ENCODE measurements at regions not wholly inside any gene's neighbourhood (a gene's known extent, or its start where the extent isn't known, plus 50 kb on each side); places are given as distances from the start of the nearest gene placed in this dataset.
"Not testable (repeated sequence)": the region's sequence is repeated elsewhere in the genome, so short reads cannot be mapped to it uniquely, and the experiment has no call there.

- not testable (repeated sequence) for TF ChIP-seq EZH2phosphoT487 (IDR thresholded peaks at IDR 0.05; ENCODE audit: low read depth)
- TF ChIP-seq, protein P1, sequence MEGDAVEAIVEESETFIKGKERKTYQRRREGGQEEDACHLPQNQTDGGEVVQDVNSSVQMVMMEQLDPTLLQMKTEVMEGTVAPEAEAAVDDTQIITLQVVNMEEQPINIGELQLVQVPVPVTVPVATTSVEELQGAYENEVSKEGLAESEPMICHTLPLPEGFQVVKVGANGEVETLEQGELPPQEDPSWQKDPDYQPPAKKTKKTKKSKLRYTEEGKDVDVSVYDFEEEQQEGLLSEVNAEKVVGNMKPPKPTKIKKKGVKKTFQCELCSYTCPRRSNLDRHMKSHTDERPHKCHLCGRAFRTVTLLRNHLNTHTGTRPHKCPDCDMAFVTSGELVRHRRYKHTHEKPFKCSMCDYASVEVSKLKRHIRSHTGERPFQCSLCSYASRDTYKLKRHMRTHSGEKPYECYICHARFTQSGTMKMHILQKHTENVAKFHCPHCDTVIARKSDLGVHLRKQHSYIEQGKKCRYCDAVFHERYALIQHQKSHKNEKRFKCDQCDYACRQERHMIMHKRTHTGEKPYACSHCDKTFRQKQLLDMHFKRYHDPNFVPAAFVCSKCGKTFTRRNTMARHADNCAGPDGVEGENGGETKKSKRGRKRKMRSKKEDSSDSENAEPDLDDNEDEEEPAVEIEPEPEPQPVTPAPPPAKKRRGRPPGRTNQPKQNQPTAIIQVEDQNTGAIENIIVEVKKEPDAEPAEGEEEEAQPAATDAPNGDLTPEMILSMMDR (IDR thresholded peaks at IDR 0.05; ENCODE audit: low read depth, low read length): not testable (repeated sequence)
Measured at GRCh38 chr4:189722324-189723003, 218.2 kb upstream of the FRG1 start.
